GM21717 (cell line): ENCODE measurements at regions not wholly inside any gene's neighbourhood (a gene's known extent, or its start where the extent isn't known, plus 50 kb on each side); places are given as distances from the start of the nearest gene placed in this dataset.
"Not testable (repeated sequence)": the region's sequence is repeated elsewhere in the genome, so short reads cannot be mapped to it uniquely, and the experiment has no call there.

Source experiments
- ATAC-seq: cut with Tn5 transposase; IDR thresholded peaks from one replicate; pipeline ENCODE4 v1.9.1; 2021; ENCODE audit warnings: mild to moderate bottlenecking, moderate library complexity; ENCODE audit not compliant: unreplicated experiment

DNA sequence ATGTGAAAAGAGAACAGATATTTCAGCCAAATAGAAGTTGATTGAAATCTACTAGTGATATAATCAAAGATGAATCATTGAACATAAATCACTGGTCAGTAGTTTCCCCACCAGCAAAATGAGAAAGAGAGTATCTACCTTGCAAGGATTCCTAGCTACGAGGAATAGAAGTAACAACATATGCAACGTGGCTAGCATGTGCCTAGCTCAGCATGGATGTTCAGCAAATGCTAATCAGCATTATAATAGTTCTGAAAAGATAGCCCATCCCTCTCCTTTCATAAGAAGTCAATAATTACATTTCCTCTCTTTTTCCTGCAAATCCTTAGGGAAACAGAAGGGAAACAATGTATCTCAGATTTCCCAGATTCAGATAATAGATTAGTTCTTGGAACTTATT, 417.2 kb downstream of the SATB2 start:
- no peak for ATAC-seq

DNA sequence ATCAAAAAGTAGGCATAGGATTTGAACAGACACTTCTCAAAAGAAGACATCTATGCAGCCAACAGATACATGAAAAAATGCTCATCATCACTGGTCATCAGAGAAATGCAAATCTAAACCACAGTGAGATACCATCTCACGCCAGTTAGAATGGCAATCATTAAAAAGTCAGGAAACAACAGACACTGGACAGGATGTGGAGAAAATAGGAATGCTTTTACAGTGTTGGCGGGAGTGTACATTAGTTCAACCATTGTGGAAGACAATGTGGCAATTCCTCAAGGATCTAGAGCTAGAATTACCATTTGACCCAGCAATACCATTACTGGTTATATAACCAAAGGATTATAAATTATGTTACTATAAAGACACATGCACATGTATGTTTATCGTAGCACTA, 424.0 kb downstream of the SATB2 start:
- not testable (repeated sequence) for ATAC-seq

- ATAC-seq: no peak
Observed at GRCh38 chr2:199025146-199025545, 432.6 kb downstream of the SATB2 start.

DNA sequence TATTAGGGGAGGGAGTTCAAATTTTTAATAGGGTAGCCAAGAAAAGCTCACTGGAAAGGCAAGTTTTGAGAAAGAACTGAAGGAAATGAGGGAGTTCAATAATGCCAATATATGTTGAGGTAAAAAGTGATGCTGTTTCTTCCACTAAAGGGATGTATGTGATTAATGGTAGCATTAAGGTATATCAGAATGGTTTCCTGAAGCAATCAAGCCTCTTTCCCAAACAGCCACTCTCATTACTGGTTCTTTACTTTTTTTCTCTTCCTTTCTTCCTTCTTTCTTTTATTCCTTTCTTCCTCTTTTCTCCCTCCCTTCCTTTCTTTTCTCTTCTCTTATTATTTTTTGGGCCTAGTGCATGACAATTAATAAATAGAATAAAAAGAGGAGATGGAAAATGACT, 433.5 kb downstream of the SATB2 start:
- ATAC-seq: no peak

DNA sequence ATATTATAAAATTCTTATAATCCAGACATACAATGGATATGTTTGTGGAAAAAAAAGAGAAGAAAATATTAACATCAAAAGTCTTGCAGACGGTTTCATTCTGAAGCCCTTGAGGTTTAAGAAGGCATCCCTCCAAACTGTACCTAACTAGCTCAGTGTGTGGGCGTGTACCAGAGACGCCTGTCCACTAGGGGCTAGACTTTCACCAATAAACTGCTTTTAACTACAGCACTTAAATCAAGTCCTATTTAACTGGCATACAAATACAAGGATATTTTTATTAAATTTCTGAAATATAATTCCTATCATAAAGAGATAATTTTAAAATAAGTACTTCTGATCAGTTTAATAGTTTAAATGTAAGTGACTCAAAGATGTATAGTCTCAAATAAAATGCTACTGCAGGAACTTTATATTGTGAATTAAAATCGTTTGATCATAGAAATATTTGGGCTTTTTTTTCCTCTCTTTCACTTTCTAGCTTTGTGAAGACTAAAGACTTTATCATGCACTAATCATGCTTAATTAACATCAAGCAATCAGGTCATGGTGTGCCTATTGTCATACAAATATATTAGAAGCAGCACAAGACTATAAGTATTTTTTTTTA, 437.7 kb downstream of the SATB2 start:
- ATAC-seq: no peak

DNA sequence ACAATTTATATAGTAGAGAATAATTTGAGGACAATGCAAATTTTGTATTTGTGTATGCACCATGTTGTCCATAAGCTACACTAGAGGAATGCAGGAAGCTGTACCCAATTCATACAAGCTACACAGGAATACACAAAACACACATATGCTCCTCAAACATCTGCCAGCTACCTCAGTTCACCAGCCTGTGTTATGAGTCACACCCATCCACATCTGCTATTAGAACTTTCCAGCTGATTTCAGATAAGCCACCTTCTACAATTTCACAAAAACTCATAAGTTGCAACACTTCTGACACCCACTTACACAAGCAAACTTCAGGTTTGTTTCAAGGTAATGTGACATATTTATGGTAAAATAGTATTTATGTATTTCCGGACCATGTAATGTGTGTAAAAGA, 438.9 kb downstream of the SATB2 start:
- ATAC-seq: no peak

DNA sequence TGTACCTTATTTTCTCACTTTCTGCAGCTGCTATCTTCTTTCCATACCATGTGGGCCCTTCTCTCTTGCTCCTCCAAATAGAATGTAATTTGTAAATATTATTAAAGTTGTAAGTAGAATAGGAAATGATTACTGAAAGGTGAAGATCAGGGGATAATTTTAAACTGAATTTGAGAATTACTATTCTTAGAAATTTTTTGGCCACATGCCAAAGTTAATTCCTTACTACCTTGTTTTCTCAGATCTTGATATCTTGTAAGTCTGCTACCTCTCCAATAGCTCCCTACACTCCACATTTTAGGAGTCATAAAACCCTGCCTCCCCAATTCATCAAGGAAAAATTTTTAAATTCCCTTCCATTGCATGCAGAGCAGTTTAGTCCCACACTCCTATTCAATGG, 442.7 kb downstream of the SATB2 start:
- no peak for ATAC-seq

DNA sequence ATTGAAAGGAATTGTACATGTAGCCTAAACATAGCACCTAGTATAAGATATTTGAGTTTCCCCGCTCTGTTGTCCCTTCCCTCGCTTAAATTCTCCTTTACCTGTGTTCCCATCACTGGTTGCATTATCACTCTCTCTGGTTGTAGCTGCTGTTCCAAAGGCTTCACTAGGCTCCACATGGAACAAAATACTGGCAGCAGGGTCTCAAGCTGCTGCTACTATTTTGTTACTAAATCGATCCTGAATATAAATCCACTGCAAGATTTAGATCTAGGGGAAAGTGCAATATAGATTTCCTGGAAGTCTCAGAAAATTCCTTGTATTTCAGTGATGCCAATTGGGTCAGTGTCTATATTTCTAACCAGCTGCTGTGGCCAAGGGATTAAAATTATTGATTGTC, 443.5 kb downstream of the SATB2 start:
- ATAC-seq: no peak

GRCh38 chr2:199011908-199012307, 445.8 kb downstream of the SATB2 start:
- ATAC-seq: no peak

GRCh38 chr2:198994678-198995077, 463.1 kb downstream of the SATB2 start:
- no peak for ATAC-seq

- ATAC-seq: no peak
Observed at GRCh38 chr2:198991431-198991830, 466.3 kb downstream of the SATB2 start.

GRCh38 chr2:198975779-198976178, 482.0 kb downstream of the SATB2 start:
- ATAC-seq: no peak

DNA sequence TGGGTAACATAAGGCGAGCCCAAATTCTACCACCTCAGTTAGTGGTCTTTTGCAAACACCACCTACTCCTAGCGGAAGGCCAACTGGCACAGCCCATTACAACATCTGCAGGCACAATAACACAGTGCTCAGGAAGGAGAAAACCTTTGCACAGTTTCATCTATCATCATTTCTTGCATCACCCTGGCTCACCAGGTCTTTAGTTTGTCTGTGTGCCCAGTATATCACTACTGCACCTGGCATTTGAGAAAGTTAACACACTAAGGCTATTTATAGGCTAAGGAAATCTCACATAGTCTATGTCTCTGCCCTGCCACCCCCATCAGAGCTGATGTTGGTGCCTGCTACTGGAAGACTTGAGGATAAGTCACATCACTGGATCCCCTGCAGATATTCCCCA, 484.0 kb downstream of the SATB2 start:
- no peak for ATAC-seq

DNA sequence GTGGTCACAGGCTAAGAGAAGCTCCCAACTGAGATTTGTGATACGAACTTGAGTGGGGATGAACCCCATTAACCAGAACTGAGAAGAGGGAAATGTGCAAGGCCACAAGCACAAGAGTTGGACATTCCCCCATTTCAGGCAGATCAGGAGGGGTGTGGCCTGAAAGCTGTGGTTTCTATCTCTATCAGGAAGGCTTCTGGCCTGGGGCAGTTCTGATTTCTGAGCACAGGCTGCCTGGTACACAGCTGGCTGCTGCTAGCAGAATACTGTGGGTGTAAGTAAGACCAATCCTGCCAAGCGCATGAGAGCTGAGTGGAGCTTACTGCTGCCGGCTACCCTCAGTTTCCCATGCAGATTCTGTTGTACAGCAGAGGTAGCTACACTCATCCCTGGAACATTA, 484.6 kb downstream of the SATB2 start:
- no peak for ATAC-seq

GRCh38 chr2:198968545-198968944, 489.2 kb downstream of the SATB2 start:
- ATAC-seq: no peak

DNA sequence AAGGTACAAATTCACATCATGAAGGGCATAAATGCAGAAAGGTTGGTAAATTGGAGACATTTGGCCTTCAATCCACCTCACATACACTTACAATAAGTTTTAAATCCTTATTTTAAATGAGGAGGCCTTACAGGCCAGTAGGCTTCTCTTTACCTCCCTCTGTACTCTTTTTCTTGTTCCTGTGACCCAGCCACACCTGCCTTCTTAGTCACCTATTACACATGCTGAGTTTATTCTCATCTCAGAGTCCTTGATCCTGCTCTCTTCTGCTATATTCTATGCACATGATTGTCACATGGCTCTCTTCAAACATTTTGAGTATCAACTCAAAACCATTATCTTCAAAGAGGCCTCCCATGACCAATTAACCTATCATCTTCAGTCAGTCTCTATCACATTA, 491.5 kb downstream of the SATB2 start:
- no peak for ATAC-seq

DNA sequence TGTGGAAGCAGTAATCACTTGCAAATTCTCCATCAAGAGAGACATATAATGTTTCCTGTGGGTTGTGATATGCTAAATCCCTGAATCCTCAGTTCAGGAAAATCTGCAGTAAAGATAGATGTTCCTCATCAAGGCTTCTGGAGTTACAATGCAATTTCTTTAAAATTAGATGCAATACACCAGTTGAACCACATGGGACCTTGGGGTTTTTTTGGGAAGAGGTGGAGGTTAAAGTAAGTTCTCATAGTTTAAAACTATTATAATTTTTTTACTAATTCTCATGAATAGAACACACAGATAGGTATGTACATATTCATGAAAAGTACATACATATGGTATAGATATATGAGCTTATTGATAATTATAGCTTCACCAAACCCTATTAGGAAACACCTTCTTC, 496.2 kb downstream of the SATB2 start:
- ATAC-seq: no peak

DNA sequence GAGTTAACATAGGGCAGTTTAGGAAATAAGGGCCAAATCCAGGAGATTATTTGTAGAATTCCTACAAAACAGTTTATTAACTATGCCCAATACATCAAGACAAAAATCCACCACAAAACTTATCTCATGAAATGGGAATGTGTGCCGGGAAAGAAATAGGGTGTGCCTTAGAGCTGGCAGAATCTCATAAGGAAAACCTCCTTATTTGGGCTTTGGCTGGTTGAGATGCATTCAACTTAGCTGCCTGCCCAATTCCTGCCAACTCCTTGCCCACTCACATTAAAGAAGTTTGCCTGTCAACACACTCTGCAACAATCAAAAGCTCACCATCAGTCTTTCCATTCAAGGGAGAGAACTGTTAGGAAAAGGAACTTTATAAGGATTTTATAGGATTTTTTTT, 500.6 kb downstream of the SATB2 start:
- no peak for ATAC-seq

GRCh38 chr2:198953328-198953727, 504.4 kb downstream of the SATB2 start:
- no peak for ATAC-seq

DNA sequence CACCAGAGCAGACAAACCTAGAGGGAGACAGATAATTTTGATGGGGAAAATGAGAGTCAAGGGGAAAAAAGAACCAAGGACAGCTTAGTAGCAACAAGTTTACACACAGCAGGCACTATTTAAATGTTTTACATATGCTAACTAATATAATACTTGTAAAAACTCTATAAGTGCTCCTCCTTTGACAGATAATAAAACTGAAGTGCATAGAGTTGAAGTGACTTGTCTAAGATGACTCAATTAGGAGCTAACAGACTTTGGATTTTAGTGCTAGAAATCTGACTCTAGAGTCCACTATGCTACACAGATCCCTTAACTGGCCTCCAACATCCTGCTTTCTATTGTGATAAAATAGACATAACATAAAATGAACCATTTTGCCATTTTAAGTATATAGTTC, 506.9 kb downstream of the SATB2 start:
- no peak for ATAC-seq

- no peak for ATAC-seq
Observed at GRCh38 chr2:198945496-198945895, 512.2 kb downstream of the SATB2 start.

- no peak for ATAC-seq
Observed at GRCh38 chr2:198930170-198930569, 527.6 kb downstream of the SATB2 start.

DNA sequence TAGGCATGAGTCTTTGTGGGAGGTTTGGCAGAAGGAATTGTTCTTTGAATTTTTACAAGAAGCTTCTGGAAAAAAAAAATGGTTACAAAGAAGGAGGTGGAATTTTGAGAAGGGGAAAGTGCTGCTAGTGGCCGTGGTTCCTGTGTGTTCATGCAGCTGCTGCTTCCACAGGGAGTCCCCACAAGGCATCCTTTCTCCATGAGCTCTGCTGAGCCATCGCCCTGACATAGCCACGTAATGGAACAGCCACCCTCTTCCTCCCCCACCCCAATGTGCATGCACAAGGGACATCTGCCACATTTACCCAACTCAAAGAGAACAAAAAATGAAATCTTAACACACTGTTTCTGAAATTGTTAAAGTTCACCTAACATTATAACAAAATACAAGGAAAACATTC, 529.7 kb downstream of the SATB2 start:
- no peak for ATAC-seq
